Fibroblast of upper back skin (primary cell): ENCODE measurements at regions not wholly inside any gene's neighbourhood (a gene's known extent, or its start where the extent isn't known, plus 50 kb on each side); places are given as distances from the start of the nearest gene placed in this dataset.
"Not testable (repeated sequence)": the region's sequence is repeated elsewhere in the genome, so short reads cannot be mapped to it uniquely, and the experiment has no call there.

ENCODE experiments used
- DNase-seq: peaks from one replicate; pipeline ENCODE4 v3.0.0-alpha.2; 2013

GRCh38 chr5:85556464-85556863, 1061.3 kb upstream of the COX7C start:
- no peak for DNase-seq

- no peak for DNase-seq
Measured at GRCh38 chr5:85576666-85577065, 1041.1 kb upstream of the COX7C start.

- DNase-seq = not testable (repeated sequence)
Measured at GRCh38 chr5:85587806-85588205, 1029.9 kb upstream of the COX7C start.

GRCh38 chr5:85588268-85588667, 1029.5 kb upstream of the COX7C start:
- not testable (repeated sequence) for DNase-seq

- no peak for DNase-seq
Measured at GRCh38 chr5:85590764-85591163, 1027.0 kb upstream of the COX7C start.

GRCh38 chr5:85591311-85591710, 1026.4 kb upstream of the COX7C start:
- DNase-seq = no peak

- no peak for DNase-seq
Measured at GRCh38 chr5:85602843-85603242, 1014.9 kb upstream of the COX7C start.

- no peak for DNase-seq
Measured at GRCh38 chr5:85604378-85604777, 1013.4 kb upstream of the COX7C start.

- DNase-seq = no peak
Measured at GRCh38 chr5:85604786-85605185, 1013.0 kb upstream of the COX7C start.

GRCh38 chr5:85605381-85605780, 1012.4 kb upstream of the COX7C start:
- no peak for DNase-seq

- no peak for DNase-seq
Measured at GRCh38 chr5:85614489-85614888, 1003.3 kb upstream of the COX7C start.

- no peak for DNase-seq
Measured at GRCh38 chr5:85621668-85622067, 996.1 kb upstream of the COX7C start.

GRCh38 chr5:85628153-85628552, 989.6 kb upstream of the COX7C start:
- DNase-seq = no peak

- not testable (repeated sequence) for DNase-seq
Measured at GRCh38 chr5:85638495-85639125, 979.1 kb upstream of the COX7C start.

- DNase-seq = no peak
Measured at GRCh38 chr5:85646036-85646435, 971.7 kb upstream of the COX7C start.

GRCh38 chr5:85646641-85647040, 971.1 kb upstream of the COX7C start:
- DNase-seq = no peak

- DNase-seq = no peak
Measured at GRCh38 chr5:85647349-85648127, 970.2 kb upstream of the COX7C start.

- DNase-seq = no peak
Measured at GRCh38 chr5:85648495-85648894, 969.2 kb upstream of the COX7C start.

- DNase-seq = no peak
Measured at GRCh38 chr5:85651731-85652130, 966.0 kb upstream of the COX7C start.

- DNase-seq = not testable (repeated sequence)
Measured at GRCh38 chr5:85654144-85654543, 963.6 kb upstream of the COX7C start.

- DNase-seq = no peak
Measured at GRCh38 chr5:85656050-85656449, 961.7 kb upstream of the COX7C start.

GRCh38 chr5:85657328-85657727, 960.4 kb upstream of the COX7C start:
- DNase-seq = not testable (repeated sequence)

- not testable (repeated sequence) for DNase-seq
Measured at GRCh38 chr5:85662969-85663707, 954.6 kb upstream of the COX7C start.

- DNase-seq = no peak
Measured at GRCh38 chr5:85663708-85664031, 954.1 kb upstream of the COX7C start.
